Jurkat, Clone E6-1 (cell line): ENCODE measurements at regions not wholly inside any gene's neighbourhood (a gene's known extent, or its start where the extent isn't known, plus 50 kb on each side); places are given as distances from the start of the nearest gene placed in this dataset.
"Not testable (repeated sequence)": the region's sequence is repeated elsewhere in the genome, so short reads cannot be mapped to it uniquely, and the experiment has no call there.

Experiments used
- DNase-seq: peaks from one replicate; pipeline ENCODE4 v3.0.0-alpha.2; 2011; ENCODE audit warnings: low read depth, low spot score
- H3K4me3 ChIP-seq: 2 replicates; pipeline ENCODE4 v1.5.1; 2011; ENCODE audit warnings: mild to moderate bottlenecking, low read length, control low read depth, moderate library complexity

GRCh38 chrX:27186671-27187070, 276.5 kb downstream of the PPP4R3C start:
- DNase-seq, result peak; percentile 41
- no peak overlapping the region for H3K4me3 ChIP-seq

- DNase-seq, result no peak
- H3K4me3 ChIP-seq, result no peak overlapping the region
Measured at GRCh38 chrX:27163236-27163635, 299.9 kb downstream of the PPP4R3C start.

- no peak for DNase-seq
- H3K4me3 ChIP-seq, result no peak overlapping the region
Measured at GRCh38 chrX:27162496-27162895, 300.6 kb downstream of the PPP4R3C start.

GRCh38 chrX:27156921-27157320, 306.2 kb downstream of the PPP4R3C start:
- not testable (repeated sequence) for DNase-seq, H3K4me3 ChIP-seq

- DNase-seq, result no peak
- no peak overlapping the region for H3K4me3 ChIP-seq
Measured at GRCh38 chrX:27136325-27136724, 326.8 kb downstream of the PPP4R3C start.

- no peak overlapping the region for H3K4me3 ChIP-seq
- DNase-seq, result no peak
Measured at GRCh38 chrX:27132862-27133261, 330.3 kb downstream of the PPP4R3C start.

GRCh38 chrX:27087176-27087575, 376.0 kb downstream of the PPP4R3C start:
- H3K4me3 ChIP-seq, DNase-seq: not testable (repeated sequence)

GRCh38 chrX:27086237-27086636, 376.9 kb downstream of the PPP4R3C start:
- DNase-seq, result no peak
- no peak overlapping the region for H3K4me3 ChIP-seq

- H3K4me3 ChIP-seq, result no peak overlapping the region
Measured at GRCh38 chrX:27085346-27085745, 377.8 kb downstream of the PPP4R3C start.

GRCh38 chrX:27078371-27078770, 384.8 kb downstream of the PPP4R3C start:
- H3K4me3 ChIP-seq, result no peak overlapping the region
- DNase-seq, result no peak

More at GRCh38 chrX:27085346-27085745, 377.8 kb downstream of the PPP4R3C start:
- DNase-seq, result no peak

- DNase-seq, result no peak
- H3K4me3 ChIP-seq, result no peak overlapping the region
Measured at GRCh38 chrX:27057883-27058282, 405.3 kb downstream of the PPP4R3C start.

GRCh38 chrX:27039332-27039731, 423.8 kb downstream of the PPP4R3C start:
- DNase-seq, result no peak
- no peak overlapping the region for H3K4me3 ChIP-seq

GRCh38 chrX:27008486-27008885, 454.7 kb downstream of the PPP4R3C start:
- H3K4me3 ChIP-seq, result no peak overlapping the region
- DNase-seq, result no peak

GRCh38 chrX:26999634-27000033, 463.5 kb downstream of the PPP4R3C start:
- no peak overlapping the region for H3K4me3 ChIP-seq
- no peak for DNase-seq

- no peak for DNase-seq
- H3K4me3 ChIP-seq, result no peak overlapping the region
Measured at GRCh38 chrX:26958261-26958660, 504.9 kb downstream of the PPP4R3C start.

- H3K4me3 ChIP-seq, result no peak overlapping the region
- DNase-seq, result no peak
Measured at GRCh38 chrX:26954029-26954428, 509.1 kb downstream of the PPP4R3C start.

- DNase-seq, result no peak
Measured at GRCh38 chrX:26952213-26952612, 510.9 kb downstream of the PPP4R3C start.

GRCh38 chrX:26927419-26927818, 535.7 kb downstream of the PPP4R3C start:
- no peak for DNase-seq
- H3K4me3 ChIP-seq, result no peak overlapping the region

More at GRCh38 chrX:26952213-26952612, 510.9 kb downstream of the PPP4R3C start:
- H3K4me3 ChIP-seq, result no peak overlapping the region

GRCh38 chrX:26925088-26925487, 538.1 kb downstream of the PPP4R3C start:
- no peak for DNase-seq
- H3K4me3 ChIP-seq, result no peak overlapping the region

- H3K4me3 ChIP-seq, result no peak overlapping the region
- DNase-seq, result no peak
Measured at GRCh38 chrX:26922278-26922677, 540.9 kb downstream of the PPP4R3C start.

GRCh38 chrX:26918631-26919030, 544.5 kb downstream of the PPP4R3C start:
- no peak overlapping the region for H3K4me3 ChIP-seq
- peak; percentile 11 for DNase-seq

GRCh38 chrX:26916991-26917390, 546.1 kb downstream of the PPP4R3C start:
- H3K4me3 ChIP-seq, result no peak overlapping the region
- no peak for DNase-seq
